ENCODE measurements at regions not wholly inside any gene's neighbourhood (a gene's known extent, or its start where the extent isn't known, plus 50 kb on each side); places are given as distances from the start of the nearest gene placed in this dataset.

DNA sequence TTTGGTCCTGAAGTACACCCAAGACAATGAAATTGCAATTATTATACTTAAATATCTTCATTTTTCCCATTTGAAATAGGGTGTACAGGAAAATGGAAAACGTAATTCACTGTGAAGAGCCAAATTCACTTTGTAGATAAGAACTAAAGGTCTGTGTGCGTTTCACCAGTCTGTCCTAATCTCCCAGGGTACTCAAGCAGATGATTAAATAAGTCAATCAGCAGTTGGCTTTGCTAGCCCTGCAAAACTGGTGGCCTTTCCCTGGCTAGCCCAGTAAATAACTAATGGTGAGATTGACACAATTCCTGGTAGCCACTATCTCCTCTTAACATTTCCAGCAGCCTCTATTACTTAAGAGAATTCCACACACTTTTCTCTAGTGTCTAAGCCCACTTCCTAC lies 389.3 kb downstream of the TBL1XR1 start:
- POLR2A ChIA-PET: no interaction called here
- Mint-ChIP-seq H3K9me3 (ENCODE audit: unreplicated experiment) (no peaks in the 10 kb centered on the region), H3K27ac (ENCODE audit: low read depth, unreplicated experiment) (no peak overlapping the region), H3K4me3 (ENCODE audit: unreplicated experiment) (no peak overlapping the region), H3K4me1 (ENCODE audit: insufficient read depth, unreplicated experiment) (no peaks in the 10 kb centered on the region), H3K36me3 (ENCODE audit: insufficient read depth, unreplicated experiment) (no peaks in the 10 kb centered on the region), H3K27me3 (ENCODE audit: insufficient read depth, unreplicated experiment) (no peaks in the 10 kb centered on the region)
- BruUV-seq (replicated peaks): no TSS peak
- TF ChIP-seq, protein P1, sequence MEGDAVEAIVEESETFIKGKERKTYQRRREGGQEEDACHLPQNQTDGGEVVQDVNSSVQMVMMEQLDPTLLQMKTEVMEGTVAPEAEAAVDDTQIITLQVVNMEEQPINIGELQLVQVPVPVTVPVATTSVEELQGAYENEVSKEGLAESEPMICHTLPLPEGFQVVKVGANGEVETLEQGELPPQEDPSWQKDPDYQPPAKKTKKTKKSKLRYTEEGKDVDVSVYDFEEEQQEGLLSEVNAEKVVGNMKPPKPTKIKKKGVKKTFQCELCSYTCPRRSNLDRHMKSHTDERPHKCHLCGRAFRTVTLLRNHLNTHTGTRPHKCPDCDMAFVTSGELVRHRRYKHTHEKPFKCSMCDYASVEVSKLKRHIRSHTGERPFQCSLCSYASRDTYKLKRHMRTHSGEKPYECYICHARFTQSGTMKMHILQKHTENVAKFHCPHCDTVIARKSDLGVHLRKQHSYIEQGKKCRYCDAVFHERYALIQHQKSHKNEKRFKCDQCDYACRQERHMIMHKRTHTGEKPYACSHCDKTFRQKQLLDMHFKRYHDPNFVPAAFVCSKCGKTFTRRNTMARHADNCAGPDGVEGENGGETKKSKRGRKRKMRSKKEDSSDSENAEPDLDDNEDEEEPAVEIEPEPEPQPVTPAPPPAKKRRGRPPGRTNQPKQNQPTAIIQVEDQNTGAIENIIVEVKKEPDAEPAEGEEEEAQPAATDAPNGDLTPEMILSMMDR (IDR thresholded peaks at IDR 0.05; ENCODE audit: unreplicated experiment): no peak
- CTCF ChIA-PET: no interaction called here
- intact Hi-C loops (cut with micrococcal nuclease): no loop called here
- DNase-seq (ENCODE audit: unreplicated experiment): no peak

DNA sequence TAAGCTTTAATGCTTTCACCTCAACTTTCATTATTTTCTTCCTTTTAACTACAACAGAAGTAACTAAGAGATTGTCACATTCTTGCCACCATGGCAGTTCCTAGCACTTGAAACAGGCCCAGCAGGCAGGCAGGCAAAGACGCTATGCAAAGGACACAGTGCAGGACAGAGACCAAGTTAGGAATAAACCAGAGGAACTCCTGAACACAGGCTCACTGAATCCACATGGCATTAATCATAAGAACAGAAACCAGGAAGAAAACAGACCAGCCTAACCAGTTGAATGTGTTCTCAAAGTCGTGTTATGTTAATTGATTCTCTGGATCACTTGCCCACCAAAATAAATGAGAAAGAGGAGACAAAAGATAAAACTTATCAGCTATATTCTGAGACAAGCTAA lies 397.6 kb downstream of the TBL1XR1 start:
- H3K27me3 Mint-ChIP-seq (ENCODE audit: insufficient read depth, unreplicated experiment): no peaks in the 10 kb centered on the region
- no TSS peak for BruUV-seq (replicated peaks)
- no peak overlapping the region for H3K4me3 Mint-ChIP-seq (ENCODE audit: unreplicated experiment)
- CTCF ChIA-PET: interaction anchor here (0.6 to 1.0 kb wide), 2 partner anchors 14 to 74 kb away, joined by 4 read pairs; no protein-coding TSS in a partner anchor
- H3K27ac Mint-ChIP-seq (ENCODE audit: low read depth, unreplicated experiment): no peak overlapping the region
- H3K9me3 Mint-ChIP-seq (ENCODE audit: unreplicated experiment): peaks cover 6% of the 10 kb centered on the region
- no peaks in the 10 kb centered on the region for H3K36me3 Mint-ChIP-seq (ENCODE audit: insufficient read depth, unreplicated experiment)
- TF ChIP-seq, protein P1 (IDR thresholded peaks at IDR 0.05; ENCODE audit: unreplicated experiment): no peak
- POLR2A ChIA-PET: no interaction called here
- no peak for DNase-seq (ENCODE audit: unreplicated experiment)
- no peaks in the 10 kb centered on the region for H3K4me1 Mint-ChIP-seq (ENCODE audit: insufficient read depth, unreplicated experiment)
- intact Hi-C loops (cut with micrococcal nuclease): no loop called here

DNA sequence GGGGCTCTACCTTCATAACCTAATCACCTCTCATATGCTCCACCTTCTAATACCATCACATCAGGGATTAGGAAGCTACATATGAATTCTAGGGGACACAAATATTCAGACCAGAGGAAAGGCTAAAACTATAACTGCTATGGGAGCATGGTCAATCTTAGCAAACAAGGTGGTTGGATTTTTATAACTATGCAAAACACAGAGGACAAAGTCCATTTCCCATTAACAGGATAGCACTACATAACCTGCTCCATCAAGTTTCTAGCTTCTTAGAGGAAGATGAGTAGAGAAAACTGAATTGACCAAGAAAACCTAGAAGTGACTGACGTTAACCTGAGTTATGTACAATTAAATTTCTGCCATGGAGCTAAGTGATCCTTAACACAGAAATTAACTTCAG lies 398.6 kb downstream of the TBL1XR1 start:
- intact Hi-C loops (cut with micrococcal nuclease): no loop called here
- TF ChIP-seq, protein P1 (IDR thresholded peaks at IDR 0.05; ENCODE audit: unreplicated experiment): no peak
- CTCF ChIA-PET: no interaction called here
- H3K9me3 Mint-ChIP-seq (ENCODE audit: unreplicated experiment): peaks cover 6% of the 10 kb centered on the region
- POLR2A ChIA-PET: no interaction called here
- BruUV-seq (replicated peaks): no TSS peak
- no peaks in the 10 kb centered on the region for H3K27me3 Mint-ChIP-seq (ENCODE audit: insufficient read depth, unreplicated experiment)
- H3K4me1 Mint-ChIP-seq (ENCODE audit: insufficient read depth, unreplicated experiment): no peaks in the 10 kb centered on the region
- H3K27ac Mint-ChIP-seq (ENCODE audit: low read depth, unreplicated experiment): no peak overlapping the region
- H3K4me3 Mint-ChIP-seq (ENCODE audit: unreplicated experiment): no peak overlapping the region
- H3K36me3 Mint-ChIP-seq (ENCODE audit: insufficient read depth, unreplicated experiment): no peaks in the 10 kb centered on the region
- DNase-seq (ENCODE audit: unreplicated experiment): no peak

DNA sequence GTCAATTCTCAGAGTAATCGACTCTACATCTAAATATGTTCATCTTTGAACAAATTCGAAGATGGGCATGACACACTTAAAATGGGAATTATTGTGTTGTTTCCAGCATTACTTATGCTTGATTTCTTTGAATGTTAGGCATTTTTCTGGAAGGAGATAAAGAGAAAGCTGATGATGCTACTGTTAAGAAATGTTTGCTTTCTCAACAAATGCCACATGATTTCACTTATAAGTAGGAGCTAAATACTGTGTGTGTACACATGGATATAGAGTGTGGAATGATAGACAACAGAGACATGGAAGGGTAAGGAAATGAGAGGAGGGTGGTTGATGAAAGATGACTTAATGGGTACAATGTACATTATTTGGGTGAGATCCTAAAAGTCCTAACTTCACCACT lies 400.9 kb downstream of the TBL1XR1 start:
- Mint-ChIP-seq H3K27ac (ENCODE audit: low read depth, unreplicated experiment) (no peak overlapping the region), H3K36me3 (ENCODE audit: insufficient read depth, unreplicated experiment) (no peaks in the 10 kb centered on the region), H3K27me3 (ENCODE audit: insufficient read depth, unreplicated experiment) (no peaks in the 10 kb centered on the region), H3K4me3 (ENCODE audit: unreplicated experiment) (no peak overlapping the region), H3K4me1 (ENCODE audit: insufficient read depth, unreplicated experiment) (no peaks in the 10 kb centered on the region), H3K9me3 (ENCODE audit: unreplicated experiment) (peaks cover 6% of the 10 kb centered on the region)
- ChIA-PET POLR2A (interaction anchor here (0.7 kb wide), 1 partner anchor 52 kb away, joined by 3 read pairs; no protein-coding TSS in a partner anchor), CTCF (no interaction called here)
- TF ChIP-seq, protein P1 (IDR thresholded peaks at IDR 0.05; ENCODE audit: unreplicated experiment): no peak
- no TSS peak for BruUV-seq (replicated peaks)
- intact Hi-C loops (cut with micrococcal nuclease): no loop called here
- DNase-seq (ENCODE audit: unreplicated experiment): no peak

All from MCF 10A (cell line).